Effector memory CD4-positive, alpha-beta T cell (primary cell): ENCODE measurements at regions not wholly inside any gene's neighbourhood (a gene's known extent, or its start where the extent isn't known, plus 50 kb on each side); places are given as distances from the start of the nearest gene placed in this dataset.

Experiments
- DNase-seq, 3 donors: peaks; one replicate each; pipeline ENCODE4 v3.0.0-alpha.2; 2020
- H3K27ac ChIP-seq: 2 replicates; pipeline ENCODE4 v1.7.0; 2013; ENCODE audit warnings: mild to moderate bottlenecking, low read length, moderate library complexity; ENCODE audit not compliant: insufficient read depth, poor library complexity, severe bottlenecking
- H3K27me3 ChIP-seq: replicated peaks from 2 replicates; pipeline ENCODE4 v1.7.0; 2013; ENCODE audit warnings: mild to moderate bottlenecking, low read length; ENCODE audit not compliant: insufficient read depth, control insufficient read depth, poor library complexity, severe bottlenecking
- H3K36me3 ChIP-seq: 2 replicates; pipeline ENCODE4 v1.7.0; 2013; ENCODE audit warnings: mild to moderate bottlenecking, low read length, moderate library complexity; ENCODE audit not compliant: control insufficient read depth, insufficient read depth
- H3K4me1 ChIP-seq: 2 replicates; pipeline ENCODE4 v1.7.0; 2013; ENCODE audit warnings: low read length, mild to moderate bottlenecking; ENCODE audit not compliant: control insufficient read depth, insufficient read depth, poor library complexity, severe bottlenecking
- H3K4me3 ChIP-seq: 2 replicates; pipeline ENCODE4 v1.7.0; 2013; ENCODE audit warnings: low read length, low read depth, mild to moderate bottlenecking; ENCODE audit not compliant: insufficient read depth, poor library complexity, severe bottlenecking
- H3K9me3 ChIP-seq: 2 replicates; pipeline ENCODE4 v1.7.0; 2013; ENCODE audit warnings: mild to moderate bottlenecking, low read length, moderate library complexity; ENCODE audit not compliant: control insufficient read depth

GRCh38 chr14:104243200-104243599, 104.8 kb downstream of the KIF26A start:
- DNase-seq = no peak
- H3K4me3 ChIP-seq = no peak overlapping the region
- no peaks in the 10 kb centered on the region for H3K27me3 ChIP-seq
- H3K36me3 ChIP-seq = no peaks in the 10 kb centered on the region
- H3K9me3 ChIP-seq = no peaks in the 10 kb centered on the region
- H3K4me1 ChIP-seq = no peaks in the 10 kb centered on the region
- H3K27ac ChIP-seq = no peak overlapping the region

- no peaks in the 10 kb centered on the region for H3K9me3 ChIP-seq
- no peak for DNase-seq
- H3K27ac ChIP-seq = no peak overlapping the region
Measured at GRCh38 chr14:104244221-104245011, 106.0 kb downstream of the KIF26A start.

DNA sequence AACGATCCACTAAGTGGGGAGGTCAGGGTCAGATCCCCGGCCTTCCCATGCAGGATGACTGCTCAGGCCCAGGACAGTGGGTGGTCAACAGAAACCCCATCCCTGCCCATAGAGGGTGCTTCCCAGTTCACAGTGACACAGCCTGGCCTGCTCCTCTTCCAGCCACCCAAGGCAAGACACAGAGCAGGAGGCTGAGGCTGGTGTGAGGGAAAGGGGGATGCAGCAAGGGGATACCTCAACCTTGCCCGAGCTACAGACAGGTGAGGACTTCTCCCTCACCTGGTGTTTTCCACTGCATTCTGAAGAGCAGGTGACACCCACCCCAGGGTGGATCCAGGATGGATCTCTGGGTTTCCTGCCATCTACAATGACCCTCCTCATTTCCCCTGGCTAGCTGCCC, 106.7 kb downstream of the KIF26A start:
- Histone ChIP-seq H3K4me3 (no peak overlapping the region), H3K27me3 (no peaks in the 10 kb centered on the region), H3K27ac (no peak overlapping the region), H3K9me3 (no peaks in the 10 kb centered on the region), H3K4me1 (no peaks in the 10 kb centered on the region), H3K36me3 (no peaks in the 10 kb centered on the region)
- no peak for DNase-seq

More at GRCh38 chr14:104244221-104245011, 106.0 kb downstream of the KIF26A start:
- no peaks in the 10 kb centered on the region for H3K36me3 ChIP-seq
- no peaks in the 10 kb centered on the region for H3K4me1 ChIP-seq
- no peaks in the 10 kb centered on the region for H3K27me3 ChIP-seq
- H3K4me3 ChIP-seq = no peak overlapping the region

DNA sequence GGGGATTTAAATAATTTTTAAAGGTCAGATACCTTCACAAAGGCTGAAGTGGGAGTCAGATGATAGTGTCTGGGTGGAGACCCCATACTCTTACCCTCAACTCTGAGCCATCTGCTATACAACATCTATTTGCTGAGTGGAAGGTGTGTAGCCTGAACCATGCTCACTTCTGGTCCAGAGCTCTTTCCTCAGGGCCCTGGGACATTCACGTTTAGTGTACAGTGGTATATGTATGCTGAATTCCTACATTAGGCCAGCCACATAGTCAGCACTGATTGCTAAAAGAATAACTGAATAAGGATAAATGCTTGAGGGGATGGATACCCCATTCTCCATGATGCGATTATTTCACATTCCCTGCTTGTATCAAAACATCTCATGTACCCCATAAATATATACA, 107.3 kb downstream of the KIF26A start:
- Histone ChIP-seq H3K9me3 (no peaks in the 10 kb centered on the region), H3K27ac (no peak overlapping the region), H3K4me1 (no peaks in the 10 kb centered on the region), H3K4me3 (no peak overlapping the region), H3K27me3 (no peaks in the 10 kb centered on the region), H3K36me3 (no peaks in the 10 kb centered on the region)
- DNase-seq = no peak

DNA sequence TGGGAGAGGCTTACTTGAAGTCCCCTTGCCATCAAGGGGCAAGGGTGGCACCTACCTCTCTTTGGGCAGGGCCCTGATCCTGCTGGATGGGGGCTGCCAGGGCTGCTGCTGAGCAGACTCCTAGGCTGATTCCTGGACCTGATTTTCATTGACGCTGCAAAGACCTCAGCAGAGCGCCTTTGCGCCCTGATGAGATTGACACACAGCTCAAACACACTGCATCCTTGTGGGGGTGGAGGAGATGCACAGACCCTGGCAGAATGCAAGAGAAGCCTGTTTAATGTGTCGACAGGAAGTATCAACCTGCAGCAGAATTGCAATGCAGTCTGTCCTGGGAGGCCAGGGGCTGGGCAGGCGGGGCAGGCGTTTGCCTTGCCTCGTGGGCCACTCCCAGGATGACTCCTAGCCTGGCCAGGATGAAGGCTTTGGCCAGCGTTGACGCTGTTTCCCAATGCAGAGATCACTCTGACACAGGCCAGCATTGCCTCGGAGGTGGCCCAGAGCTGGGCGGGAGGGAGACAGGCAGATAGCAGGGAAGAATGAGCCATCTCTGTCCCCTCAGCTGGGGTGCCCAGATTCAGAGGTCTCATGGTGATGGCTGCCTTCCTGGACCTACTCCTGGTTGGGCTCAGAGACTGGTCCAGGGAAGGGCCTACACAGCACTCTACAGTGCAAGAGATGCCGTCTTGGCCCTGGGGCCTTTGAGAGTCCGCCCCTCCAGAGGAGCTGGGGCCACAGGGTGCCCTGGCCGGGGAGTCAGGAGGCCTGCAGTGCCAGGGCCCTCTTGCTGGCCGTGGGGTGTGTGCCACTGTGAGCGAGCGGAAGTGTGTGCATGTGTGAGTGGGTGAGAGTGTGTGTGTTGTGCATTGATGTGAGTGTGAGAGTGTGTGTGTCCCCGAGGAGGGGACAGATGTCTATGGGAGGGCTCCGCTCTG, 108.3 kb downstream of the KIF26A start:
- DNase-seq = no peak
- Histone ChIP-seq H3K36me3 (no peaks in the 10 kb centered on the region), H3K27me3 (no peaks in the 10 kb centered on the region), H3K9me3 (no peaks in the 10 kb centered on the region), H3K4me1 (no peaks in the 10 kb centered on the region), H3K4me3 (no peak overlapping the region), H3K27ac (no peak overlapping the region)

- no peak for DNase-seq
Measured at GRCh38 chr14:104247336-104248202, 109.2 kb downstream of the KIF26A start.

DNA sequence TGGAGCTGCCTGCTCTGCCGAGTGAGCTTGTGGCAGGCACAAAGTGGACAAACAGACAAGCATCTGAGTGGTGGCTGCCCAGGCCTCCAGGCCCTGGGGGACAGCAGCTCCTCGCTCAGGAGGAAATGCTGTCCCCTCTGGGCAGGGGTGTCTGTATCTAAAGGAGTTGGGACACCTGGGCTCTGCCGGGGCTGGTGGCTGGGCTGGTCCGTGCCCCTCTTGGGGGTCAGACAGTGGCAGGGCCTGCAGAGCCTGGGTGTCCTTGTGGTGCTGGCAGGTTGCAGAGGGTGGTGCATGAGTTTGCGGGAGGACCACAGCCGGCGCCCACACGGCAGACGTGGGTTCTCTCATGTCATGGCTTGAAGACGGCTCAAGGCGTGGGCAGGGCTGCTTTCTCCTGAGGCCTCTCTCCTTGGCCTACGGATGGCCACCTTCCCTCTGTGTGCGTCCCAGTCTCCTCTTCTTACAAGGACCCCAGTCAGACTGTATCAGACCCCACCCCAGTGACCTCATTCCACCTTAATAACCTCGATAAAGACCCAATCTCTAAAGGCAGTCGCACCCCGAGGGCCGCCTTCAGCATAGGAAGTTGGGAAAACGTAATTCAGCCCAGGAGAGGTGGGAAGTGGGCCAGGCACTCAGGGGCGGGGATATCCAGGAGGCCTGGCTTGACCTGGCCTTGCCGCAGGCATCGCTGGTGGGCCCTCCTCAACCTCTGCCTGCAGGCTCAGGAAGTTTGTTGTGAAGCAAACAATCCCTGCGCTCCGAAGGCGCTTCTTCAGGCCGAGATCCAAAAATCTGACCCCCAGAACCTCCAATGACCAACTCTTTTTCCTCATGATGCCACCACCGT, 110.0 kb downstream of the KIF26A start:
- no peaks in the 10 kb centered on the region for H3K36me3 ChIP-seq
- no peaks in the 10 kb centered on the region for H3K27me3 ChIP-seq
- no peaks in the 10 kb centered on the region for H3K9me3 ChIP-seq
- no peak overlapping the region for H3K4me3 ChIP-seq
- H3K27ac ChIP-seq = no peak overlapping the region
- DNase-seq = no peak
- H3K4me1 ChIP-seq = no peaks in the 10 kb centered on the region

More at GRCh38 chr14:104247336-104248202, 109.2 kb downstream of the KIF26A start:
- Histone ChIP-seq H3K27ac (no peak overlapping the region), H3K9me3 (no peaks in the 10 kb centered on the region), H3K4me3 (no peak overlapping the region), H3K4me1 (no peaks in the 10 kb centered on the region), H3K27me3 (no peaks in the 10 kb centered on the region), H3K36me3 (no peaks in the 10 kb centered on the region)

- no peak for DNase-seq
- no peaks in the 10 kb centered on the region for H3K27me3 ChIP-seq
- no peaks in the 10 kb centered on the region for H3K9me3 ChIP-seq
- H3K4me3 ChIP-seq = no peak overlapping the region
- no peaks in the 10 kb centered on the region for H3K36me3 ChIP-seq
- no peak overlapping the region for H3K27ac ChIP-seq
- no peaks in the 10 kb centered on the region for H3K4me1 ChIP-seq
Measured at GRCh38 chr14:104249089-104249488, 110.7 kb downstream of the KIF26A start.

DNA sequence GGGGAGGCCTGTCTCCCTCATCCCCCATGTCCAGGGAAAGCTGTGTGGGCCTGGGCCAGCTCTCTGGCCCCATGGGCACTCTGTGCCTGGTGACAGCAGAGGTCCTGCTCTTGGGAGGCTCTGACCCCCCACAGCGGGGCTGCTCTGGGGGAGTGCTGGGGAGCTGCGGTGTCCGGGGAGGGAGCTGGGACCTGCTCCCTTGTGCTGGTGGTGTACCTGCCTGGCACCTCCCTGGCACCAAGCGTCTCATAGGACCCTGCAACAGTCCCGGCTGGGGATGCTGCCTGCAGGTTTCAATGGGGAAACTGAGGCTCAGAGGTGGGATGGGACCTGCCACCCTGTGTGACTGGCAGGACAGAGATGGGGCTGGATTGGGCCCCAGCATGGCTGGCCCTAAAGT, 111.3 kb downstream of the KIF26A start:
- H3K36me3 ChIP-seq = no peaks in the 10 kb centered on the region
- H3K27ac ChIP-seq = no peak overlapping the region
- DNase-seq = no peak
- no peaks in the 10 kb centered on the region for H3K4me1 ChIP-seq
- H3K9me3 ChIP-seq = no peaks in the 10 kb centered on the region
- no peaks in the 10 kb centered on the region for H3K27me3 ChIP-seq
- H3K4me3 ChIP-seq = no peak overlapping the region
